HCT116 (cell line): ENCODE measurements at regions not wholly inside any gene's neighbourhood (a gene's known extent, or its start where the extent isn't known, plus 50 kb on each side); places are given as distances from the start of the nearest gene placed in this dataset.

Experiments
- ATAC-seq: fragments of 200-7000 bp; cut with Tn5 transposase; 2 replicates; pipeline ENCODE4 v1.9.1; 2020; ENCODE audit warnings: mild to moderate bottlenecking, moderate library complexity
- BruUV-seq: library from RNA; stranded (reverse); fragments of 400-500 nt; replicated peaks from 2 replicates; lab custom pipeline; 2021; lab: Mats Ljungman, UMichigan
- CTCF ChIA-PET: fragments of 300-600 bp; sonication (Branson Sonifier 250); formaldehyde crosslinking; loops from one replicate; lab custom pipeline; 2021; ENCODE audit warnings: antibody characterized with exemption; lab: Charles Lee
- POLR2A ChIA-PET: fragments of 300-600, 350-600 bp; sonication (Branson Sonifier 250); formaldehyde crosslinking; loops from one replicate; lab custom pipeline; 2021; ENCODE audit warnings: antibody characterized with exemption; lab: Charles Lee
- RAD21 ChIA-PET, 2 experiments: fragments of 300-600 bp; sonication (Branson Sonifier 250); formaldehyde crosslinking; loops; one replicate each; lab custom pipeline; 2023; ENCODE audit warnings: low total read pairs in 2 of 2; ENCODE audit not compliant: uncharacterized antibody in 2 of 2, unreplicated experiment in 2 of 2, low non-redundant PET in 1 of 2; lab: Charles Lee
- DNase-seq: peaks from one replicate; pipeline ENCODE4 v3.0.0-alpha.2; 2010; ENCODE audit warnings: low read depth, low spot score
- H2AFZ ChIP-seq: fragments of 200-600 bp; shearing (Covaris generic), sonication (generic); 2 replicates; pipeline ENCODE4 v1.6.1; 2017; ENCODE audit warnings: low read depth, mixed run types, mixed read lengths, antibody characterized with exemption, low read length; ENCODE audit not compliant: poor library complexity, severe bottlenecking
- H3K27ac ChIP-seq: 2 replicates; pipeline ENCODE4 v1.5.1; 2012; ENCODE audit warnings: low read depth, low read length
- H3K27me3 ChIP-seq: fragments of 200-600 bp; sonication (generic); 2 replicates; pipeline ENCODE4 v1.6.1; 2016; ENCODE audit warnings: mixed run types, low read length, mixed read lengths; ENCODE audit not compliant: insufficient read depth
- H3K36me3 ChIP-seq, 2 experiments: fragments of 200-500 bp in 1 of 2; fragments of 200-600 bp in 1 of 2; sonication (Bioruptor generic) in 1 of 2; sonication (generic) in 1 of 2; 2 replicates each; pipeline versions ENCODE4 v1.5.1 to v1.6.1; 2014 to 2016; ENCODE audit warnings: low read length in 2 of 2, inconsistent platforms in 1 of 2, mixed read lengths in 1 of 2, mixed run types in 1 of 2; ENCODE audit not compliant: insufficient read depth in 2 of 2, control insufficient read depth in 1 of 2
- H3K4me1 ChIP-seq, 2 experiments: fragments of 200-600 bp in 1 of 2; sonication (generic) in 1 of 2; 2 replicates each; pipeline versions ENCODE4 v1.5.1 to v1.6.1; 2012 to 2017; ENCODE audit warnings: low read length in 2 of 2, inconsistent platforms in 1 of 2, mild to moderate bottlenecking in 1 of 2, mixed read lengths in 1 of 2, mixed run types in 1 of 2, moderate library complexity in 1 of 2; ENCODE audit not compliant: insufficient read depth in 2 of 2, control insufficient read depth in 1 of 2
- H3K4me2 ChIP-seq: fragments of 200-600 bp; sonication (generic); 2 replicates; pipeline ENCODE4 v1.6.1; 2017; ENCODE audit warnings: mixed run types, low read length, mixed read lengths
- H3K4me3 ChIP-seq, 2 experiments: fragments of 200-600 bp in 1 of 2; sonication (generic) in 1 of 2; replicated peaks in 1 of 2; 2 replicates each; pipeline ENCODE4 v1.5.1; 2011 to 2016; ENCODE audit warnings: low read length in 2 of 2, control low read depth in 1 of 2, low read depth in 1 of 2, mild to moderate bottlenecking in 1 of 2, mixed read lengths in 1 of 2, mixed run types in 1 of 2
- H3K79me2 ChIP-seq: fragments of 200-600 bp; sonication (generic); 2 replicates; pipeline ENCODE4 v1.6.1; 2017; ENCODE audit warnings: mild to moderate bottlenecking, mixed run types, low read length, moderate library complexity, mixed read lengths; ENCODE audit not compliant: insufficient read depth
- H3K9ac ChIP-seq: fragments of 200-600 bp; sonication (generic); 2 replicates; pipeline ENCODE4 v1.6.1; 2016; ENCODE audit warnings: low read length, mixed read lengths
- H3K9me2 ChIP-seq: fragments of 200-600 bp; sonication (generic), shearing (Covaris generic); 2 replicates; pipeline ENCODE4 v1.6.1; 2017; ENCODE audit warnings: mixed run types, mild to moderate bottlenecking, moderate library complexity; ENCODE audit not compliant: insufficient read depth
- H3K9me3 ChIP-seq, 2 experiments: fragments of 200-500 bp in 1 of 2; fragments of 200-600 bp in 1 of 2; sonication (Bioruptor generic) in 1 of 2; sonication (generic) in 1 of 2; 2 replicates each; pipeline ENCODE4 v1.6.1; 2014 to 2017; ENCODE audit warnings: low read length in 2 of 2, mixed read lengths in 2 of 2, inconsistent platforms in 1 of 2, low read depth in 1 of 2, mild to moderate bottlenecking in 1 of 2, mixed run types in 1 of 2, moderate library complexity in 1 of 2; ENCODE audit not compliant: control insufficient read depth in 1 of 2, insufficient read depth in 1 of 2
- H4K20me1 ChIP-seq: fragments of 200-600 bp; sonication (generic), shearing (Covaris generic); 2 replicates; pipeline ENCODE4 v1.6.1; 2017; ENCODE audit warnings: mixed run types, mild to moderate bottlenecking, moderate library complexity; ENCODE audit not compliant: insufficient read depth
- CTCF ChIP-seq, 3 experiments: fragments of 200-600 bp in 1 of 3; sonication (generic) in 1 of 3; IDR thresholded peaks in 2 of 3; conservative IDR thresholded peaks in 1 of 3; 2 replicates each; pipeline ENCODE4 v1.5.1; 2012 to 2017; ENCODE audit warnings: low read depth in 2 of 3, low read length in 2 of 3, antibody characterized with exemption in 1 of 3, borderline replicate concordance in 1 of 3, control low read depth in 1 of 3, mild to moderate bottlenecking in 1 of 3, mixed read lengths in 1 of 3, mixed run types in 1 of 3, moderate library complexity in 1 of 3; ENCODE audit not compliant: insufficient read depth in 1 of 3
- EGR1 ChIP-seq: IDR thresholded peaks from 2 replicates; pipeline ENCODE4 v1.6.1; 2012; ENCODE audit warnings: low read depth
- JUND ChIP-seq: IDR thresholded peaks from 2 replicates; pipeline ENCODE4 v1.6.1; 2012
- MAX ChIP-seq: IDR thresholded peaks from 2 replicates; pipeline ENCODE4 v1.6.1; 2012
- POLR2AphosphoS5 ChIP-seq: IDR thresholded peaks from 2 replicates; pipeline ENCODE4 v1.6.1; 2011; ENCODE audit warnings: mild to moderate bottlenecking, low read depth, low read length, moderate library complexity
- RAD21 ChIP-seq: IDR thresholded peaks from 2 replicates; pipeline ENCODE4 v1.6.1; 2012; ENCODE audit warnings: low read depth, mild to moderate bottlenecking
- SP1 ChIP-seq: IDR thresholded peaks from 2 replicates; pipeline ENCODE4 v1.6.1; 2012; ENCODE audit warnings: low read depth
- SRF ChIP-seq: IDR thresholded peaks from 2 replicates; pipeline ENCODE4 v1.6.1; 2012; ENCODE audit warnings: low read depth
- ZNF274 ChIP-seq: fragments of 200-500 bp; sonication (Bioruptor generic); IDR thresholded peaks from 2 replicates; pipeline ENCODE4 v1.6.1; 2014; ENCODE audit warnings: mild to moderate bottlenecking, low read depth, low read length, inconsistent platforms
- intact Hi-C: fragments of 100-400 bp; cut with micrococcal nuclease; formaldehyde crosslinking; loops from 2 replicates; pipeline ENCODE4 v1.10.0; 2022
- TF ChIP-seq, protein P1 (sequence below): IDR thresholded peaks from 2 replicates; pipeline ENCODE4 v1.6.1; 2012; ENCODE audit warnings: low read depth

GRCh38 chr15:96067677-96068076 is 262.8 kb upstream of the NR2F2 start:
- Histone ChIP-seq H3K4me1 (peaks cover 0 to 2% of the 10 kb centered on the region in 2 experiments; a peak in 1 of 4 replicates), H2AFZ (no peak overlapping the region), H3K4me2 (no peak overlapping the region), H3K36me3 (no peaks in the 10 kb centered on the region), H3K27ac (no peak overlapping the region), H4K20me1 (no peaks in the 10 kb centered on the region), H3K4me3 (no peak overlapping the region), H3K9me2 (no peaks in the 10 kb centered on the region), H3K27me3 (no peaks in the 10 kb centered on the region), H3K9me3 (no peaks in the 10 kb centered on the region), H3K79me2 (no peaks in the 10 kb centered on the region), H3K9ac (no peak overlapping the region)
- no TSS peak for BruUV-seq
- CTCF ChIA-PET = no interaction called here
- no peak for ATAC-seq
- POLR2A ChIA-PET = no interaction called here
- intact Hi-C loops = no loop called here
- RAD21 ChIA-PET = no interaction called here
- TF ChIP-seq POLR2AphosphoS5 (no peak), SRF (no peak), ZNF274 (no peak), EGR1 (no peak), SP1 (no peak), RAD21 (no peak), JUND (no peak), CTCF (IDR thresholded peaks at IDR 0.05 in 2 of 3, conservative IDR thresholded peaks at IDR 0.05 in 1 of 3; ENCODE audit: borderline replicate concordance in 1 of 3, insufficient read depth in 1 of 3, low read depth in 2 of 3, low read length in 2 of 3) (no peak), MAX (no peak)
- TF ChIP-seq, protein P1, sequence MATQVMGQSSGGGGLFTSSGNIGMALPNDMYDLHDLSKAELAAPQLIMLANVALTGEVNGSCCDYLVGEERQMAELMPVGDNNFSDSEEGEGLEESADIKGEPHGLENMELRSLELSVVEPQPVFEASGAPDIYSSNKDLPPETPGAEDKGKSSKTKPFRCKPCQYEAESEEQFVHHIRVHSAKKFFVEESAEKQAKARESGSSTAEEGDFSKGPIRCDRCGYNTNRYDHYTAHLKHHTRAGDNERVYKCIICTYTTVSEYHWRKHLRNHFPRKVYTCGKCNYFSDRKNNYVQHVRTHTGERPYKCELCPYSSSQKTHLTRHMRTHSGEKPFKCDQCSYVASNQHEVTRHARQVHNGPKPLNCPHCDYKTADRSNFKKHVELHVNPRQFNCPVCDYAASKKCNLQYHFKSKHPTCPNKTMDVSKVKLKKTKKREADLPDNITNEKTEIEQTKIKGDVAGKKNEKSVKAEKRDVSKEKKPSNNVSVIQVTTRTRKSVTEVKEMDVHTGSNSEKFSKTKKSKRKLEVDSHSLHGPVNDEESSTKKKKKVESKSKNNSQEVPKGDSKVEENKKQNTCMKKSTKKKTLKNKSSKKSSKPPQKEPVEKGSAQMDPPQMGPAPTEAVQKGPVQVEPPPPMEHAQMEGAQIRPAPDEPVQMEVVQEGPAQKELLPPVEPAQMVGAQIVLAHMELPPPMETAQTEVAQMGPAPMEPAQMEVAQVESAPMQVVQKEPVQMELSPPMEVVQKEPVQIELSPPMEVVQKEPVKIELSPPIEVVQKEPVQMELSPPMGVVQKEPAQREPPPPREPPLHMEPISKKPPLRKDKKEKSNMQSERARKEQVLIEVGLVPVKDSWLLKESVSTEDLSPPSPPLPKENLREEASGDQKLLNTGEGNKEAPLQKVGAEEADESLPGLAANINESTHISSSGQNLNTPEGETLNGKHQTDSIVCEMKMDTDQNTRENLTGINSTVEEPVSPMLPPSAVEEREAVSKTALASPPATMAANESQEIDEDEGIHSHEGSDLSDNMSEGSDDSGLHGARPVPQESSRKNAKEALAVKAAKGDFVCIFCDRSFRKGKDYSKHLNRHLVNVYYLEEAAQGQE = no peak
- DNase-seq = no peak
